ENCODE measurements at regions not wholly inside any gene's neighbourhood (a gene's known extent, or its start where the extent isn't known, plus 50 kb on each side); places are given as distances from the start of the nearest gene placed in this dataset.
"Not testable (repeated sequence)": the region's sequence is repeated elsewhere in the genome, so short reads cannot be mapped to it uniquely, and the experiment has no call there.

DNA sequence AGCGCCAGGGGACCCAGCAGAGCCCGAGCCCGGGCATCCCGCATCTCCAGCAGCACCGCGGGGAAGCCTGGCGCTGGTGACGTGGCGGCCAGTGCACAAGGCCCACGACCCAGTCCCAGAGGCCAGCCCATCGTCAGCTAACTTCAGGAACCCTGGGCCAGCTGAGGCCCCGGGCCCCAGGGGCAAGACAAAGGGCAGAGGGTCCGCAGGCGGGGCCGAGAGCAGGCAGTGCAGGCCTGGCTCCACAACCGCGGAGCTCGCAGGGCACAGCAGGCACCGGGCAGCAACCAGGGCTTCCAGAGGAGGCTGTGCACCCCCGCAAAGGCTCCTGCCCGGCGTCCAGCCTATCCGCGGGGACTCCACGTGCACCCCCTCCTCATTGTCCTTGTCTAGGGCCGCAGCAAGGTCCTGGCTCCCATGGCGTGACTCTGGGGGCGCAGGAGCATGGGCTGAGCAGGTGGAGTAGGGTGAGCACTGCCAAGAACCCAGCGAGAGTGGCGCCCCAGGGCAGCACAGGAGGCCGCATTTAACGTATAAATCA, 352.5 kb downstream of the KCNJ18 start:
- not testable (repeated sequence) for DNase-seq (ENCODE audit: low spot score)

DNA sequence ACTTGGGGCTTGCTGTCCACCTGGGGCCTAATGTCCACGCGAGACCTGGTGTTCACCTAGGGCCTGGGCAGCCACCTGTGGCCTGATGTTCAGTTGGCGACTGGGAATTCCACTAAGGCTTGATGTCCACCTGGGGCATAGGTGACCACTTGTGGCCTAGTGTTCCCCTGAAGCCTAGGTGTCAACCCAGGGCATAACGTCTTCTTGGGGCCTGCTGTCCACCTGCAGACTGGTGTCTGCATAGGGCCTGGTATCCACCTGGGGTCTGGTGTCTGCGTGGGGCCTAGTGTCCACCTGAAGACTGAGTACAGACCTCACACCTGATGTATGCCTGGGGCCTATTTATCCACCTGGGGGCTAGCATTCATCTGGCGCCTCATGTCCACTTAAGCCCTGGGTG, 355.2 kb downstream of the KCNJ18 start:
- not testable (repeated sequence) for DNase-seq (ENCODE audit: low spot score)

GRCh38 chr17:22048226-22048625, 355.9 kb downstream of the KCNJ18 start:
- DNase-seq (ENCODE audit: low spot score): not testable (repeated sequence)

GRCh38 chr17:22050766-22051165, 358.4 kb downstream of the KCNJ18 start:
- not testable (repeated sequence) for DNase-seq (ENCODE audit: low spot score)

- DNase-seq (ENCODE audit: low spot score): not testable (repeated sequence)
Measured at GRCh38 chr17:22052715-22053114, 360.4 kb downstream of the KCNJ18 start.

- not testable (repeated sequence) for DNase-seq (ENCODE audit: low spot score)
Measured at GRCh38 chr17:22056566-22056965, 364.2 kb downstream of the KCNJ18 start.

DNA sequence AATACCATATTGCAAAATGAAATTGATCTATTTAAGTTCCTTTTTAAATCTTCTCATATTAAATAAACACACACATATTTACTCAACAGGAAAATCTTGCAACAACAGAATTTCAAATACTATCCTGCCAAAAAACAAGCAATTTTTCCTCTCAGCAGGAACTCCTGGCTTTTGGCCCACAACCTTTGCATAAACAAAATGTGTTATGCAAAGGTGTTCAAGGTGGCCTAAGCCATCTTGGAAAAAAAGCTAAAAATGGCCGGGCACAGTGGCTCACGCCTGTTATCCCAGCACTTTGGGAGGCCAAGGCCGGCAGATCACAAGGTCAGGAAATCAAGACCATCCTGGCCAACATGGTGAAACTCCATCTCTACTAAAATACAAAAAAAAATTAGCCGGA, 383.6 kb downstream of the KCNJ18 start:
- DNase-seq (ENCODE audit: low spot score): not testable (repeated sequence)

DNA sequence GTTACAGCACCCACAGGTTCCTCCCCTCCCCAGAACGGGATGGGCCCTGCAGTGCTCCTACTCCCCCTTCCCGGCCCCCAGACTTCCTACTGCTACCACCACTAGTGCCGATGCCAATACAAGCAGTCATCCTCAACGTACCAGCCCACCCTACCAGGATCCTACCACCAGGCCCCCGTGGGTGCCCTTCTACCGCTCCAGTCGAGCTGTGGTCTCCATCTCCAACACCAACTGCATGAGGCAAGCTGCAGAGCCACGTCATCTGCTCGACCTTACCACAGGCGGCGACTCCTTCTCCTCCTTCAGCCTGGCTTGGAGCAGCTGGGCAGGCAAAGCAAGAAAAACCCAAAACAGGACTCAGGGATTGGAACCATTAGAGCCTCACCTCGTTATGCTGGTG, 396.3 kb downstream of the KCNJ18 start:
- DNase-seq (ENCODE audit: low spot score): not testable (repeated sequence)

- DNase-seq (ENCODE audit: low spot score): no peak
Measured at GRCh38 chr17:22090263-22090935, 398.1 kb downstream of the KCNJ18 start.

DNA sequence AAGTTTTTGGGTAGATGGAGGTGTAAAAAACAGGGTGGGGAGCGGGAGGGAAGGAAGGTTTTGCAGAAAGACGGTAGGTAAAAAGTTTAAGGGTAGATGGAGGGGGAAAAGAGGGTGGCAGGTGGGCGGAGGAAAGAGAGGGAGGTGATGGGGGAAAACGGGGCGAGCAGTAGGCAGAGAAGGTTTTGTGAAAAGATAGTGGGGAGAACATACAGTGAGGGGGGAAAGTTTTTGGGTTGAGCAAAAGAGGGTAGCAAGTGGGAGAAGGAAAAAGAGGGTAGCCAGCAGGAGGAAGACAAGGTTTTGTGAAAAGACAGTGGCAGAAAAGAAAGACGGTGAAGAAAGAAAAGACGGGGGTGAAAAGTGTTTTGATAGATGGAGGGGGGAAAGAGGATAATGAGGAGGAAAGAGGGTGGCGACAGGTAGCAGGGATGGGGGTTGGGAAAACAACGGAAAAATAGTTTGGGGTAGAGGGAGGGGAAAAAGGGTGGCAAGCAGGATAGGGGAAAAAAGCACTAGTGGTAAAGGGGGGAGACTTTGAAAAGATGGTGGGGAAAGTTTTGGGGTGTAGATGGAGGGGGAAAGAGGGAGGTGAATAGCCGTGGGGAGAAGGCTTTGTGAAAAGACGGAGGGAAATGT, 398.8 kb downstream of the KCNJ18 start:
- not testable (repeated sequence) for DNase-seq (ENCODE audit: low spot score)

- not testable (repeated sequence) for DNase-seq (ENCODE audit: low spot score)
Measured at GRCh38 chr17:22091840-22092239, 399.5 kb downstream of the KCNJ18 start.

- not testable (repeated sequence) for DNase-seq (ENCODE audit: low spot score)
Measured at GRCh38 chr17:22095414-22095813, 403.1 kb downstream of the KCNJ18 start.

GRCh38 chr17:22099633-22100032, 407.3 kb downstream of the KCNJ18 start:
- DNase-seq (ENCODE audit: low spot score): not testable (repeated sequence)

DNA sequence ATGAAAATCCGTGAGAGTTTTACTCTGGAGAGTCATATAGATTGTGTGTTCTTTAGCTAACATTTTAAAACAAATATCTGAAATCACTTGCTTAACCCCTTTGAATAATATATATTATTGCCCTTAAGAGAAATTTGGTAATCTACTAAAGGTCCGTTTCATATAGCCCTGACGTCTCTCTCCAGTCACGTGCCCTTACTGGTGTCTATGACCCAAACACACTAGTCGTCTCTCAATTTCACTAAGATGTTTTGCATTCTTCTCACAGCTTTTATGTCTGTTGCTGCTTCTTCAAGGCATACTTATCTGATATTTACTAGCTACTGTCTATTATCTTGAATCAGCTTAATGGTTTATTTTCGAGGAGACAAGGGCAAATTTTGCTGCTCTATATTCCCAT, 409.9 kb downstream of the KCNJ18 start:
- no peak for DNase-seq (ENCODE audit: low spot score)

GRCh38 chr17:22116720-22117119, 424.4 kb downstream of the KCNJ18 start:
- DNase-seq (ENCODE audit: low spot score): not testable (repeated sequence)

- not testable (repeated sequence) for DNase-seq (ENCODE audit: low spot score)
Measured at GRCh38 chr17:22117401-22117800, 425.1 kb downstream of the KCNJ18 start.

- not testable (repeated sequence) for DNase-seq (ENCODE audit: low spot score)
Measured at GRCh38 chr17:22119016-22119415, 426.7 kb downstream of the KCNJ18 start.

- not testable (repeated sequence) for DNase-seq (ENCODE audit: low spot score)
Measured at GRCh38 chr17:22119751-22120150, 427.4 kb downstream of the KCNJ18 start.

DNA sequence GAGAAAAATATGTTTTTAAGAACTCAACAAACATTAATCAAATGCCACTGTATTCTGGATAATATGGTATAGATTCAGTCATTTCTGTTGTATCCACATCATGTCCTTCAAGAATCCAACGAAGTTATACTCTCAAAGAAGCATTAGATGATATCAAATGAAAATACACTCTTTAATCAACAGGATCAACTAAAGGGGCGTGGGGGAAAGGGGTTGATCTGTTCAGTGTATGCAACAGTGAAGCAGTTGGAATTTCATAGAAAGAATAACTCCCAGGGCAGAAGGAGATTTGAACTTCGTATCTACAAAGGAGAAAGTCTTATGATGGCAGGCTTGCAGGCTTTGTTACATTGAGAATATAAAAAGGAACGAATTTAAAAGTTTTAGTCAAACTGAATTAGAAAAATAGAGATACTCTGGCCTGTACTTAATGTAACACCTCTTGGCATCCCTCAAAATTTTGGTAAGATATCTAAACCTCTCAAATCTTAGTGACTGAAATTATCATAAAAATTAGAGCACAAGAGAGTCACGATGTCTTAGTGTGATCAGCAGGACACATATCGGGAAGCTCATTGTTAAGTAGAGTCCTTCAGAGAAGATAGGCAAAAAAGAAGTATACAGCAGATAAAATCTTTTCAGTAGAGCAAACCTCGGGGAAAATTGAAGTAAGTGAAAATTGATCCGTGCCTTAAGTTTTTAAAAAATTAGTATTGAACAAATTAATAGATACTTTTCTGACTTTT, 431.4 kb downstream of the KCNJ18 start:
- DNase-seq (ENCODE audit: low spot score): no peak

GRCh38 chr17:22128171-22128570, 435.8 kb downstream of the KCNJ18 start:
- DNase-seq (ENCODE audit: low spot score): no peak

DNA sequence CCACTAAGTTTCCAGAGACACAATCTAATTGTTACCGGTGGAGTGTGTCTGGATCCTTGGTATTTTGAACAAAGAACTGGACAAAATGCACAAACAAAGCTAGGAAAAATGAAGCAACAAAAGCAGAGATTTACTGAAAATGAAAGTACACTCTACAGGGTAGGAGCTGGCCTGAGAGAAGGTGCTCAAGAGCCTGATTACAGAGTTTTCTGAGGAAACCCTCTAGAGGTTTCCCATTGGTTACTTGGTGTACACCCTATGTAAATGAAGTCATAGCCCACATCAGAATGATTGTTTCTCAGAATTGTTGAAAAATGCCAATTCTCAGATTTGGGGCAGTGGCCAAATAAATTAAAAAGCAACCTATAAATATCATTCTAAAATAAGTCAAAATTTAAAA, 436.4 kb downstream of the KCNJ18 start:
- no peak for DNase-seq (ENCODE audit: low spot score)

GRCh38 chr17:22129920-22130319, 437.6 kb downstream of the KCNJ18 start:
- DNase-seq (ENCODE audit: low spot score): not testable (repeated sequence)

- DNase-seq (ENCODE audit: low spot score): no peak
Measured at GRCh38 chr17:22131740-22132139, 439.4 kb downstream of the KCNJ18 start.

All from left forelimb (tissue), 1 donor.